Brain microvascular endothelial cell (primary cell): ENCODE measurements at regions not wholly inside any gene's neighbourhood (a gene's known extent, or its start where the extent isn't known, plus 50 kb on each side); places are given as distances from the start of the nearest gene placed in this dataset.
"Not testable (repeated sequence)": the region's sequence is repeated elsewhere in the genome, so short reads cannot be mapped to it uniquely, and the experiment has no call there.

Source experiments
- DNase-seq: peaks from one replicate; pipeline ENCODE4 v3.0.0-alpha.2; 2020
- H3K27ac ChIP-seq: fragments of 250-450 bp; sonication (Bioruptor Pico); 2 replicates; pipeline ENCODE4 v1.5.1; 2020; ENCODE audit warnings: mild to moderate bottlenecking, moderate library complexity
- H3K27me3 ChIP-seq: fragments of 250-450 bp; sonication (Bioruptor Pico); replicated peaks from 2 replicates; pipeline ENCODE4 v1.5.1; 2020; ENCODE audit warnings: mild to moderate bottlenecking
- H3K36me3 ChIP-seq: fragments of 250-450 bp; sonication (Bioruptor Pico); replicated peaks from 2 replicates; pipeline ENCODE4 v1.5.1; 2020; ENCODE audit warnings: mild to moderate bottlenecking
- H3K4me3 ChIP-seq: 2 replicates; pipeline ENCODE4 v1.5.1; 2011; ENCODE audit warnings: low read depth, mild to moderate bottlenecking, control low read depth, low read length, moderate library complexity
- CTCF ChIP-seq: IDR thresholded peaks from 2 replicates; pipeline ENCODE4 v1.5.1; 2011; ENCODE audit warnings: low read depth, mild to moderate bottlenecking, moderate library complexity, low read length, control low read depth, inconsistent platforms; ENCODE audit errors: missing control alignments
- in situ Hi-C: cut with HindIII; loops from 2 replicates; pipeline ENCODE4 v1.10.0; 2017; ENCODE audit warnings: low sequenced_read_pairs, low pct_ligation_motif_present

GRCh38 chr14:57150449-57150848 lies 118.3 kb downstream of the EXOC5 start:
- no peaks in the 10 kb centered on the region for H3K36me3 ChIP-seq
- TF ChIP-seq CTCF, result no peak
- no peak for DNase-seq
- no peak overlapping the region for H3K4me3 ChIP-seq
- no peaks in the 10 kb centered on the region for H3K27me3 ChIP-seq
- no peak overlapping the region for H3K27ac ChIP-seq
- in situ Hi-C loops, result no loop called here

DNA sequence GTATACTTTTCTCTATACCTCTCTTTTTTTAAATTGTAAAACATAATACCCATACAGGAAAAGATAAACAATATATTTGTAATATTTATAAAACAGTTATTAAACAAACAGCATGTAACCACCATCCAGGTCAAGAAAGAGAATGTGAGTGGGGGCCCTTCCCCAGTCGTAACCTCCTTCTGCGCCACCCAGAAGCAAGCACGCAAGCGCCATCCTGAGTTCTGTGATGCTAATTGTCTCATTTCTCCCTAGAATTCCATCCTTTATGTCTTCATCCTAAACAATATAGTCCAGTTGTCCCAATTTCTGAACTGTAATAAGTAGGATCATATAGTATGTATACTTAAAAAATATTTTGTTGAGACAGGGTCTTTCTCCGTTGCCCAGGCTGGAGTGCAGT lies 129.5 kb downstream of the EXOC5 start:
- no peak for DNase-seq
- Histone ChIP-seq H3K36me3 (no peaks in the 10 kb centered on the region), H3K27ac (no peak overlapping the region), H3K4me3 (no peak overlapping the region), H3K27me3 (no peaks in the 10 kb centered on the region)
- TF ChIP-seq CTCF, result no peak
- in situ Hi-C loops, result no loop called here

DNA sequence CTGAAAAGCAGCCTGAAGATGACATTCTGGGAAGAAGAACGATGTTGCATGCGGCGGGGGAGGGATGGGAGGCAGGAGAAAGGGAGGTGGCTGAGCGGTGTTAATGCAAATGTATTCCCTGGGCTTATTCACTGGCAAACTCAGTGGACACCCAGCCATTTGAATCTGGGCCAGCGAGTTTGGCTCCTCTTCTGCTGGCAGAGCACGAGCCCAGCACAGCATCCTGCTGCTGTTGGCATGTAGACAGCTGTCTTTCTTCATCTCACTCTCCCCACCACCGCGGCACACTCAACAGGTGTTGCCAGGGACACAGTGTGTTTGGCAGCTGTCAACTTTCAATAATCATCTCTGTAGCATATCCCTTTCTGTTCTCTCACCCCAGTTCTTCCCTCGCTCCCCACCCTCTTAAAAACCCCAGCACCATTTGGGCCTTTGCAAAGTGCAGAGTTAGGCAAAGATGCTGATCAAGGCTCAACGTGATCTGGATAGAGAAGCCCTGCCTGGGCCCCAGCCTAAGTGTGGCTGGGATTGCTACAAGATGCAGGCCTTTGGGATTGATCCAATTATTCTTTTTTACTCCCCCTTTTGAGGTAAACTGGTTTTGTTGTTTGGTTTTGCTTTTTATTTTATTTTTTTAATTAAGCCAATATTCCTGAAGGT lies 131.9 kb downstream of the EXOC5 start:
- Histone ChIP-seq H3K4me3 (no peak overlapping the region), H3K27ac (no peak overlapping the region), H3K36me3 (no peaks in the 10 kb centered on the region), H3K27me3 (no peaks in the 10 kb centered on the region)
- no peak for TF ChIP-seq CTCF
- in situ Hi-C loops, result no loop called here
- no peak for DNase-seq

DNA sequence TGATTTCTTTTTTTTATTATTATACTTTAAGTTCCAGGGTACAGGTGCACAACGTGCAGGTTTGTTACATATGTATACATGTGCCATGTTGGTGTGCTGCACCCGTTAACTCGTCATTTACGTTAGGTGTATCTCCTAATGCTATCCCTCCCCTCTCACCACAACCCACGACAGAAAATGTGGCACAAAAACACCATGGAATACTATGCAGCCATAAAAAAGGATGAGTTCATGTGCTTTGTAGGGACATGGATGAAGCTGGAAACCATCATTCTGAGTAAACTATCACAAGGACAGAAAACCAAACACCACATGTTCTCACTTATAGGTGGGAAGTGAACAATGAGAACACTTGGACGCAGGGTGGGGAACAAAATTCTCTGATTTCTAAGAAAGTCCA lies 140.9 kb downstream of the EXOC5 start:
- H3K27ac ChIP-seq, H3K4me3 ChIP-seq, DNase-seq, H3K27me3 ChIP-seq, H3K36me3 ChIP-seq, in situ Hi-C loops: not testable (repeated sequence)

- no peak for DNase-seq
- Histone ChIP-seq H3K36me3 (no peaks in the 10 kb centered on the region), H3K27me3 (no peaks in the 10 kb centered on the region), H3K27ac (no peak overlapping the region), H3K4me3 (no peak overlapping the region)
- in situ Hi-C loops, result no loop called here
- no peak for TF ChIP-seq CTCF
These were observed 146.6 kb downstream of the EXOC5 start for GRCh38 chr14:57122129-57122528.

GRCh38 chr14:57112072-57112807 lies 156.5 kb downstream of the EXOC5 start:
- H3K36me3 ChIP-seq, DNase-seq, H3K27ac ChIP-seq, in situ Hi-C loops, H3K27me3 ChIP-seq, H3K4me3 ChIP-seq: not testable (repeated sequence)

DNA sequence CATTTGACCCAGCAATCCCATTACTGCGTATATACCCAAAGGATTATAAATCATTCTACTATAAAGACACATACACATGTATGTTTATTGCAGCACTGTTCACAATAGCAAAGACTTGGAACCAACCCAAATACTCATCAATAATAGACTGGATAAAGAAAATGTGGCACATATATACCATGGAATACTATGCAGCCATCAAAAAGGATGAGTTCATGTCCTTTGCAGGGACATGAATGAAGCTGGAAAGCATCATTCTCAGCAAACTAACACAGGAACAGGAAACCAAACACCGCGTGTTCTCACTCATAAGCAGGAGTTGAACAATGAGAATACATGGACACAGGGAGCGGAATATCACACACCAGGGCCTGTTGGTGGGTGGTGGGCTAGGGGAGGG lies 158.3 kb downstream of the EXOC5 start:
- H3K4me3 ChIP-seq, H3K27ac ChIP-seq, DNase-seq, H3K36me3 ChIP-seq, in situ Hi-C loops, H3K27me3 ChIP-seq: not testable (repeated sequence)
